PFSK-1 (cell line): ENCODE measurements at regions not wholly inside any gene's neighbourhood (a gene's known extent, or its start where the extent isn't known, plus 50 kb on each side); places are given as distances from the start of the nearest gene placed in this dataset.

Experiments
- POLR2AphosphoS5 ChIP-seq: IDR thresholded peaks from 2 replicates; pipeline ENCODE4 v1.6.1; 2012; ENCODE audit warnings: low read depth, mild to moderate bottlenecking, control low read depth, low read length, moderate library complexity
- SIN3A ChIP-seq: IDR thresholded peaks from 2 replicates; pipeline ENCODE4 v1.6.1; 2012; ENCODE audit warnings: mild to moderate bottlenecking, low read length, moderate library complexity, borderline replicate concordance; ENCODE audit not compliant: insufficient read depth
- TAF1 ChIP-seq: IDR thresholded peaks from 2 replicates; pipeline ENCODE4 v1.6.1; 2012; ENCODE audit warnings: low read length, control low read depth, borderline replicate concordance; ENCODE audit not compliant: insufficient read depth

DNA sequence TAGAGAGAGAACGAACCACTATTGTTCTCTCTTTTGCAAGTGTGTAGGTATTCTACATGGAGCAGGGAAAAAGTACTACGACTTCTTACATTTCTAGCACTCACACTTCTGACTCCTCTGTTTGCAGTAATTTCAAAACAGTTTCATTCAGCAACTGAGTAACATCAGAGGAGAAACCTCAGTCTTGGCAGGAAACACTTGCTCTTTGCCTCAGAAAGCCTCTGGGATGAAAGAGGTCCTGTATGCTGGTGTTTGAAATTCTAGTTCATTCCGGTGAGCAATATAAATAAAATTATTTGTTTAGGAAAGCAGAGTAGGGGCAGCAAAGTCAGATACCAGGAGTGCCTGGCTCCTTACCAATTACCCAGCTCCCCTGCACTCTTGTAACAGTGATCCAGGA lies 595.5 kb downstream of the TBC1D4 start:
- TF ChIP-seq SIN3A (no peak), POLR2AphosphoS5 (no peak), TAF1 (no peak)
